Testis (tissue), 2 donors: ENCODE measurements at regions not wholly inside any gene's neighbourhood (a gene's known extent, or its start where the extent isn't known, plus 50 kb on each side); places are given as distances from the start of the nearest gene placed in this dataset.

Experiments used
- CTCF ChIP-seq, 3 experiments: fragments of 450-650 bp in 2 of 3; fragments of 200-600 bp in 1 of 3; sonication (generic) in 1 of 3; IDR thresholded peaks; one replicate each; pipeline ENCODE4 v1.5.1; 2016 to 2019; ENCODE audit warnings: antibody characterized with exemption in 3 of 3, mild to moderate bottlenecking in 2 of 3, moderate library complexity in 1 of 3
- POLR2A ChIP-seq: fragments of 450-650 bp; IDR thresholded peaks from one replicate; pipeline ENCODE4 v1.6.1; 2017; ENCODE audit warnings: antibody characterized with exemption, mild to moderate bottlenecking, moderate library complexity

GRCh38 chr13:72453161-72453560 lies 274.3 kb downstream of the MZT1 start:
- TF ChIP-seq CTCF (IDR thresholded peaks at IDR 0.05) (no peak), POLR2A (no peak)
